HepG2 (cell line): ENCODE measurements at regions not wholly inside any gene's neighbourhood (a gene's known extent, or its start where the extent isn't known, plus 50 kb on each side); places are given as distances from the start of the nearest gene placed in this dataset.

Experiments used
- ATAC-seq: fragments of 200-7000 bp; cut with Tn5 transposase; 3 replicates; pipeline ENCODE4 v1.9.1; 2020; ENCODE audit warnings: mild to moderate bottlenecking, moderate library complexity
- BruUV-seq: library from RNA; stranded (reverse); fragments of 400-500 nt; replicated peaks from 2 replicates; lab custom pipeline; 2021; lab: Mats Ljungman, UMichigan
- CTCF ChIA-PET: fragments of 300-600 bp; formaldehyde crosslinking; extraction: SDS; loops from one replicate; lab custom pipeline; 2021; ENCODE audit warnings: low total read pairs, inconsistent platforms, low intra/inter-chr PET ratio; lab: Yijun Ruan, JAX
- POLR2A ChIA-PET: fragments of 350-600 bp; sonication (Branson Sonifier 250); formaldehyde crosslinking; loops from one replicate; lab custom pipeline; 2020; ENCODE audit warnings: antibody characterized with exemption, inconsistent platforms; lab: Yijun Ruan, JAX
- DNase-seq: peaks from one replicate; pipeline ENCODE4 v3.0.0-alpha.2; 2015; ENCODE audit warnings: low spot score
- FAIRE-seq: peaks from 3 replicates; lab custom pipeline; 2011; peaks lifted over from hg19 to GRCh38; lab: Jason Lieb, UNC
- H2AFZ ChIP-seq: one replicate; pipeline ENCODE4 v1.6.1; 2011; ENCODE audit warnings: low read length, inconsistent platforms
- H3K27ac ChIP-seq: fragments of 300-600 bp; 3 replicates; pipeline ENCODE4 v1.8.0; 2011; ENCODE audit warnings: mixed run types, mild to moderate bottlenecking, mixed read lengths, low read length, inconsistent platforms; ENCODE audit not compliant: insufficient read depth; ENCODE audit errors: extremely low read length
- H3K27me3 ChIP-seq, 2 experiments: fragments of 200-600 bp in 1 of 2; 2 replicates in 1 of 2; 3 replicates in 1 of 2; pipeline versions ENCODE4 v1.6.0 to v1.8.0; 2011; ENCODE audit warnings: low read length in 2 of 2, mild to moderate bottlenecking in 2 of 2, moderate library complexity in 2 of 2, inconsistent platforms in 1 of 2; ENCODE audit not compliant: insufficient read depth in 2 of 2, control insufficient read depth in 1 of 2
- H3K36me3 ChIP-seq, 2 experiments: fragments of 200-600 bp in 1 of 2; replicated peaks in 1 of 2; 2 replicates in 1 of 2; 3 replicates in 1 of 2; pipeline versions ENCODE4 v1.5.1 to v1.8.0; 2011; ENCODE audit warnings: low read length in 2 of 2, inconsistent platforms in 1 of 2; ENCODE audit not compliant: insufficient read depth in 2 of 2, control insufficient read depth in 1 of 2
- H3K4me1 ChIP-seq: 2 replicates; pipeline ENCODE4 v1.5.1; 2012; ENCODE audit warnings: low read length, inconsistent platforms; ENCODE audit not compliant: insufficient read depth
- H3K4me2 ChIP-seq: 2 replicates; pipeline ENCODE4 v1.6.0; 2011; ENCODE audit warnings: low read depth, low read length, inconsistent platforms
- H3K4me3 ChIP-seq, 3 experiments: fragments of 200-600 bp in 1 of 3; sonication (generic), shearing (Covaris generic) in 1 of 3; replicated peaks in 1 of 3; 2 replicates each; pipeline ENCODE4 v1.5.1; 2011 to 2016; ENCODE audit warnings: low read length in 3 of 3, inconsistent platforms in 2 of 3, low read depth in 2 of 3, mild to moderate bottlenecking in 2 of 3, control low read depth in 1 of 3, mixed read lengths in 1 of 3; ENCODE audit not compliant: insufficient read depth in 1 of 3
- H3K79me2 ChIP-seq: one replicate; pipeline ENCODE4 v1.6.1; 2011; ENCODE audit warnings: low read length, inconsistent platforms; ENCODE audit not compliant: insufficient read depth
- H3K9ac ChIP-seq: 2 replicates; pipeline ENCODE4 v1.6.0; 2011; ENCODE audit warnings: mild to moderate bottlenecking, low read depth, low read length, inconsistent platforms; ENCODE audit not compliant: insufficient read depth
- H3K9me3 ChIP-seq: 2 replicates; pipeline ENCODE4 v1.5.1; 2012; ENCODE audit warnings: mild to moderate bottlenecking, low read length
- H4K20me1 ChIP-seq: 2 replicates; pipeline ENCODE4 v1.6.0; 2011; ENCODE audit warnings: inconsistent platforms, mild to moderate bottlenecking, low read length, moderate library complexity; ENCODE audit not compliant: insufficient read depth
- ARNT2 ChIP-seq: sonication (generic); formaldehyde crosslinking; IDR thresholded peaks from 2 replicates; pipeline ENCODE4 v1.8.0; 2022; ENCODE audit warnings: mild to moderate bottlenecking, low read depth, missing genetic modification reagents, moderate library complexity
- PCBP1 ChIP-seq: fragments of 200-400 bp; formaldehyde crosslinking; IDR thresholded peaks from 2 replicates; pipeline ENCODE4 v1.6.1; 2017; ENCODE audit warnings: mild to moderate bottlenecking, low read depth, low read length, borderline replicate concordance
- SIX1 ChIP-seq: sonication (generic); formaldehyde crosslinking; IDR thresholded peaks from 2 replicates; pipeline ENCODE4 v1.4.0; 2020; ENCODE audit warnings: missing genetic modification reagents, borderline replicate concordance
- WIZ ChIP-seq: sonication (generic); formaldehyde crosslinking; IDR thresholded peaks from 2 replicates; pipeline ENCODE4 v1.5.1; 2020; ENCODE audit warnings: mild to moderate bottlenecking, missing genetic modification reagents
- ZFY ChIP-seq: sonication (generic); formaldehyde crosslinking; IDR thresholded peaks from 2 replicates; pipeline ENCODE4 v1.4.0; 2020; ENCODE audit warnings: missing genetic modification reagents
- ZNF12 ChIP-seq: sonication (generic); formaldehyde crosslinking; IDR thresholded peaks from 2 replicates; pipeline ENCODE4 v1.5.0; 2020; ENCODE audit warnings: missing genetic modification reagents
- ZNF121 ChIP-seq: sonication (generic); formaldehyde crosslinking; IDR thresholded peaks from 2 replicates; pipeline ENCODE4 v1.5.0; 2020; ENCODE audit warnings: mild to moderate bottlenecking, missing genetic modification reagents
- ZNF652 ChIP-seq: IDR thresholded peaks from 2 replicates; pipeline ENCODE4 v1.6.1; 2016; ENCODE audit warnings: low read depth, borderline replicate concordance
- ZSCAN5A ChIP-seq: sonication (generic); formaldehyde crosslinking; IDR thresholded peaks from 2 replicates; pipeline ENCODE4 v1.8.0; 2022; ENCODE audit warnings: mild to moderate bottlenecking, missing genetic modification reagents, borderline replicate concordance
- WGBS: methylation state at CpG from one replicate; pipeline ENCODE4 v1.1.6; 2017; ENCODE audit warnings: low lambda C conversion rate; 5-methylcytosine and 5-hydroxymethylcytosine counted together
- in situ Hi-C: cut with HindIII; loops from 2 replicates; pipeline ENCODE4 v1.10.0; 2017; ENCODE audit warnings: low pct_unique_long_range_greater_than_20kb; ENCODE audit not compliant: extremely low pct_ligation_motif_present
- intact Hi-C: fragments of 100-400 bp; cut with micrococcal nuclease; formaldehyde crosslinking; loops from one replicate; pipeline ENCODE4 v1.10.0; 2022; ENCODE audit not compliant: unreplicated experiment
- TF ChIP-seq, protein P1 (sequence below): sonication (generic); formaldehyde crosslinking; IDR thresholded peaks from 2 replicates; pipeline ENCODE4 v1.5.0; 2020; ENCODE audit warnings: missing genetic modification reagents
- TF ChIP-seq, protein P2 (sequence below): sonication (generic); formaldehyde crosslinking; conservative IDR thresholded peaks from 2 replicates; pipeline ENCODE4 v1.4.0; 2020; ENCODE audit warnings: missing genetic modification reagents

DNA sequence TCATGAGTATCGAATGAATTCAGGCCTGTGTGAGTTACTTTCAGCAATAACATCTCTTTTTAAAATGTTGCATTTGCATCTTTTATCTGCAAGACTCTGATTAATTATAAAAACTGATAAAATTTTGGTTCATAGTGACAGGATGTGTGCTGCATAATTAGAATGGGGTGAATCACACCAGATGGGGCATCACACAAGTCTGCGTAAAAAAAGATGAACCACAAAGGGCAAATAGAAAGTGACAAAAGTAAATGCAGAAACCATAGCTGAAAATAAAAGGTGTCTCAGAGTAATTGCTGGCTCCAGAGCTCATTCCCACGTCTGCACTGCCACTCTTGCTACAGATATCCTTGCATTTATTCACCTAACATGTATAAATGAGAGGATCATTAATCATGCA is 131.1 kb downstream of the HS3ST1 start:
- Histone ChIP-seq H3K36me3 (no peaks in the 10 kb centered on the region), H3K79me2 (no peaks in the 10 kb centered on the region), H4K20me1 (no peaks in the 10 kb centered on the region), H2AFZ (no peak overlapping the region), H3K4me3 (no peak overlapping the region), H3K9me3 (peaks cover 33% of the 10 kb centered on the region), H3K27ac (no peak overlapping the region), H3K9ac (no peak overlapping the region), H3K4me2 (no peak overlapping the region), H3K4me1 (no peaks in the 10 kb centered on the region), H3K27me3 (no peaks in the 10 kb centered on the region)
- ATAC-seq = no peak
- intact Hi-C loops (no loop called here), in situ Hi-C loops (no loop called here)
- BruUV-seq = no TSS peak
- 41% methylated on average over 3 of the region's 3 CpGs for WGBS
- TF ChIP-seq ARNT2 (CRISPR knock-in tag) (no peak), WIZ (CRISPR knock-in tag) (no peak), ZFY (no peak), ZSCAN5A (CRISPR knock-in tag) (no peak), ZNF12 (CRISPR knock-in tag) (no peak), ZNF652 (no peak), ZNF121 (no peak), PCBP1 (no peak), SIX1 (CRISPR knock-in tag) (no peak)
- TF ChIP-seq, protein P1, sequence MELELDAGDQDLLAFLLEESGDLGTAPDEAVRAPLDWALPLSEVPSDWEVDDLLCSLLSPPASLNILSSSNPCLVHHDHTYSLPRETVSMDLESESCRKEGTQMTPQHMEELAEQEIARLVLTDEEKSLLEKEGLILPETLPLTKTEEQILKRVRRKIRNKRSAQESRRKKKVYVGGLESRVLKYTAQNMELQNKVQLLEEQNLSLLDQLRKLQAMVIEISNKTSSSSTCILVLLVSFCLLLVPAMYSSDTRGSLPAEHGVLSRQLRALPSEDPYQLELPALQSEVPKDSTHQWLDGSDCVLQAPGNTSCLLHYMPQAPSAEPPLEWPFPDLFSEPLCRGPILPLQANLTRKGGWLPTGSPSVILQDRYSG (CRISPR knock-in tag) = no peak
- TF ChIP-seq, protein P2, sequence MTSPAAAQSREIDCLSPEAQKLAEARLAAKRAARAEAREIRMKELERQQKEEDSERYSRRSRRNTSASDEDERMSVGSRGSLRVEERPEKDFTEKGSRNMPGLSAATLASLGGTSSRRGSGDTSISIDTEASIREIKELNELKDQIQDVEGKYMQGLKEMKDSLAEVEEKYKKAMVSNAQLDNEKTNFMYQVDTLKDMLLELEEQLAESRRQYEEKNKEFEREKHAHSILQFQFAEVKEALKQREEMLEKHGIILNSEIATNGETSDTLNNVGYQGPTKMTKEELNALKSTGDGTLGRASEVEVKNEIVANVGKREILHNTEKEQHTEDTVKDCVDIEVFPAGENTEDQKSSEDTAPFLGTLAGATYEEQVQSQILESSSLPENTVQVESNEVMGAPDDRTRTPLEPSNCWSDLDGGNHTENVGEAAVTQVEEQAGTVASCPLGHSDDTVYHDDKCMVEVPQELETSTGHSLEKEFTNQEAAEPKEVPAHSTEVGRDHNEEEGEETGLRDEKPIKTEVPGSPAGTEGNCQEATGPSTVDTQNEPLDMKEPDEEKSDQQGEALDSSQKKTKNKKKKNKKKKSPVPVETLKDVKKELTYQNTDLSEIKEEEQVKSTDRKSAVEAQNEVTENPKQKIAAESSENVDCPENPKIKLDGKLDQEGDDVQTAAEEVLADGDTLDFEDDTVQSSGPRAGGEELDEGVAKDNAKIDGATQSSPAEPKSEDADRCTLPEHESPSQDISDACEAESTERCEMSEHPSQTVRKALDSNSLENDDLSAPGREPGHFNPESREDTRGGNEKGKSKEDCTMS (CRISPR knock-in tag) = no peak
- FAIRE-seq = no peak
- ChIA-PET POLR2A (no interaction called here), CTCF (no interaction called here)
- DNase-seq = no peak
